ENCODE measurements at regions not wholly inside any gene's neighbourhood (a gene's known extent, or its start where the extent isn't known, plus 50 kb on each side); places are given as distances from the start of the nearest gene placed in this dataset.
"Not testable (repeated sequence)": the region's sequence is repeated elsewhere in the genome, so short reads cannot be mapped to it uniquely, and the experiment has no call there.

DNA sequence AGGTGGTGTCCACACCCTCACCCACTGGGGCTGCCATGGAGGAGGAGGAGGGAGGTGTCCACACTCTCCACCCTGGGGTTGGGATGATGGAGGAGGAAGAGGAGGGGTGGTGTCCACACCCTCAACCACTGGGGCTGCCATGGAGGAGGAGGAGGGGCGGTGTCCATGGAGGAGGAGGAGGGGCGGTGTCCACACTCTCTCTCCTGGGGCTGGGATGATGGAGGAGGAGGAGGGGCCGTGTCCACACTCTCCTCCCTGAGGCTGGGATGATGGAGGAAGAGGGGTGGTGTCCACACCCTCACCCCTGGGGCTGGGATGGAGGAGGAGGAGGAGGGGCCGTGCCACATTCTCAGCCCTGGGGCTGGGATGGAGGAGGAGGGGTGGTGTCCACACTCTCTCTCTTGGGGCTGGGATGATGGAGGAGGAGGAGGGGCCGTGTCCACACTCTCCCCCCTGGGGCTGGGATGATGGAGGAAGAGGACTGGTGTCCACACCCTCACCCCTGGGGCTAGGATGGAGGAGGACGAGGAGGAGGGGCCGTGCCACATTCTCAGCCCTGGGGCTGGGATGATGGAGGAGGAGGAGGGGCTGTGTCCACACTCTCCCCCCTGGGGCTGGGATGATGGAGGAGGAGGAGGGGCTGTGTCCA, 231.7 kb downstream of the CRLF2 start:
- DNase-seq (no peak), ATAC-seq (ENCODE audit: low read depth) (no peak)
- ChIA-PET POLR2A (ENCODE audit: unreplicated experiment) (no interaction called here), CTCF (no interaction called here)
- intact Hi-C loops (cut with micrococcal nuclease): no loop called here
- no peaks in the 10 kb centered on the region for H3K4me1 ChIP-seq (ENCODE audit: control insufficient read depth, insufficient read depth, low read length)
- H3K27me3 ChIP-seq (ENCODE audit: control insufficient read depth, insufficient read depth, low read length): no peaks in the 10 kb centered on the region
- no peak overlapping the region for H2BK5ac ChIP-seq (ENCODE audit: low read depth, low read length, poor library complexity, severe bottlenecking)
- H3K14ac ChIP-seq (replicated peaks; ENCODE audit: low read depth, low read length): no peak overlapping the region
- no peak overlapping the region for H3K4me2 ChIP-seq (ENCODE audit: low read depth, low read length)
- no peaks in the 10 kb centered on the region for H4K20me1 ChIP-seq (ENCODE audit: insufficient read depth, low read length)
- no peak overlapping the region for H2AFZ ChIP-seq (replicated peaks; ENCODE audit: low read length, poor library complexity)
- H4K5ac ChIP-seq (ENCODE audit: low read depth, low read length): no peak overlapping the region
- H4K8ac ChIP-seq (ENCODE audit: low read depth in 2 of 2, low read length in 2 of 2): no peak overlapping the region
- H3K4ac ChIP-seq (ENCODE audit: low read depth, low read length): no peak overlapping the region
- H3K9me3 ChIP-seq (ENCODE audit: control insufficient read depth, insufficient read depth, low read length): peaks cover 16% of the 10 kb centered on the region
- in situ Hi-C loops (cut with MboI; ENCODE audit: low sequenced_read_pairs): no loop called here
- no peak overlapping the region for H2BK20ac ChIP-seq (ENCODE audit: low read depth, low read length)
- H3K27ac ChIP-seq (ENCODE audit: insufficient read depth, low read length): no peak overlapping the region
- no peaks in the 10 kb centered on the region for H3K79me1 ChIP-seq (ENCODE audit: low read depth in 1 of 2, low read length in 2 of 2)
- no peak overlapping the region for H2BK15ac ChIP-seq (ENCODE audit: low read depth, low read length)
- no peak overlapping the region for H3K4me3 ChIP-seq (ENCODE audit: insufficient read depth, low read depth, low read length)
- dilution Hi-C loops (cut with HindIII; ENCODE audit: low sequenced_read_pairs, unreplicated experiment): no loop called here
- WGBS, 2 experiments (ENCODE audit: extremely low coverage in 2 of 2, insufficient read length in 1 of 2): no CpG with 5 or more reads among the region's 7 CpGs
- no peak overlapping the region for H2AK9ac ChIP-seq (replicated peaks; ENCODE audit: low read depth, low read length, poor library complexity)
- H3K9ac ChIP-seq (ENCODE audit: low read depth, low read length): no peak overlapping the region
- H3K18ac ChIP-seq (ENCODE audit: low read depth, low read length): no peak overlapping the region
- H3K9me1 ChIP-seq (ENCODE audit: insufficient read depth, low read length): no peaks in the 10 kb centered on the region
- no peak overlapping the region for H3K56ac ChIP-seq (ENCODE audit: extremely low read depth, insufficient read depth, low read length)
- H4K91ac ChIP-seq (ENCODE audit: insufficient read depth, low read depth, low read length): no peak overlapping the region
- no peak overlapping the region for H2AK5ac ChIP-seq (ENCODE audit: low read depth, low read length)
- no peak overlapping the region for H3K23ac ChIP-seq (ENCODE audit: low read depth, low read length)
- H2BK120ac ChIP-seq (ENCODE audit: low read depth, low read length): no peak overlapping the region
- BruUV-seq (replicated peaks): no TSS peak
- H3K36me3 ChIP-seq (ENCODE audit: control insufficient read depth, insufficient read depth, low read length): no peaks in the 10 kb centered on the region
- no peak for TF ChIP-seq CHD1 (IDR thresholded peaks at IDR 0.05; ENCODE audit: low read depth, low read length)

- H3K4me3 ChIP-seq (ENCODE audit: insufficient read depth, low read depth, low read length); H3K4me1 ChIP-seq (ENCODE audit: control insufficient read depth, insufficient read depth, low read length); H3K27ac ChIP-seq (ENCODE audit: insufficient read depth, low read length); H3K9me1 ChIP-seq (ENCODE audit: insufficient read depth, low read length); H3K36me3 ChIP-seq (ENCODE audit: control insufficient read depth, insufficient read depth, low read length); H2BK20ac ChIP-seq (ENCODE audit: low read depth, low read length); H4K20me1 ChIP-seq (ENCODE audit: insufficient read depth, low read length); dilution Hi-C loops (cut with HindIII; ENCODE audit: low sequenced_read_pairs, unreplicated experiment); in situ Hi-C loops (cut with MboI; ENCODE audit: low sequenced_read_pairs); H3K23ac ChIP-seq (ENCODE audit: low read depth, low read length); H4K8ac ChIP-seq (ENCODE audit: low read depth in 2 of 2, low read length in 2 of 2); H3K9ac ChIP-seq (ENCODE audit: low read depth, low read length); H2AK5ac ChIP-seq (ENCODE audit: low read depth, low read length); H2BK5ac ChIP-seq (ENCODE audit: low read depth, low read length, poor library complexity, severe bottlenecking); H4K91ac ChIP-seq (ENCODE audit: insufficient read depth, low read depth, low read length); H3K56ac ChIP-seq (ENCODE audit: extremely low read depth, insufficient read depth, low read length); BruUV-seq (replicated peaks); DNase-seq; CTCF ChIA-PET; H2BK15ac ChIP-seq (ENCODE audit: low read depth, low read length); H4K5ac ChIP-seq (ENCODE audit: low read depth, low read length); H2AFZ ChIP-seq (replicated peaks; ENCODE audit: low read length, poor library complexity); H3K79me1 ChIP-seq (ENCODE audit: low read depth in 1 of 2, low read length in 2 of 2); H3K4ac ChIP-seq (ENCODE audit: low read depth, low read length); ATAC-seq (ENCODE audit: low read depth); H3K18ac ChIP-seq (ENCODE audit: low read depth, low read length); H3K14ac ChIP-seq (replicated peaks; ENCODE audit: low read depth, low read length); POLR2A ChIA-PET (ENCODE audit: unreplicated experiment); H3K27me3 ChIP-seq (ENCODE audit: control insufficient read depth, insufficient read depth, low read length); H3K4me2 ChIP-seq (ENCODE audit: low read depth, low read length); intact Hi-C loops (cut with micrococcal nuclease); H2BK120ac ChIP-seq (ENCODE audit: low read depth, low read length); H2AK9ac ChIP-seq (replicated peaks; ENCODE audit: low read depth, low read length, poor library complexity): not testable (repeated sequence)
- WGBS, 2 experiments (ENCODE audit: extremely low coverage in 2 of 2, insufficient read length in 1 of 2): no CpG with 5 or more reads among the region's 18 CpGs
- H3K9me3 ChIP-seq (ENCODE audit: control insufficient read depth, insufficient read depth, low read length): peaks cover 18% of the 10 kb centered on the region
Measured at GRCh38 chrX:979127-979526, 233.3 kb downstream of the CRLF2 start.
